PC-3 (cell line): ENCODE measurements at regions not wholly inside any gene's neighbourhood (a gene's known extent, or its start where the extent isn't known, plus 50 kb on each side); places are given as distances from the start of the nearest gene placed in this dataset.

Source experiments
- CTCF ChIP-seq: fragments of 300-600 bp; sonication (generic); conservative IDR thresholded peaks from 2 replicates; pipeline ENCODE4 v1.5.1; 2017; ENCODE audit warnings: antibody characterized with exemption, low read depth, mild to moderate bottlenecking, low read length
- EZH2 ChIP-seq: fragments of 300-600 bp; sonication (generic); IDR thresholded peaks from one replicate; pipeline ENCODE4 v1.6.1; 2017; ENCODE audit warnings: antibody characterized with exemption, mild to moderate bottlenecking, low read length; ENCODE audit not compliant: unreplicated experiment

GRCh38 chr11:19562156-19562555, 150.5 kb upstream of the NAV2 start:
- TF ChIP-seq EZH2, result no peak
- no peak for TF ChIP-seq CTCF
